NCI-H2196 (cell line): ENCODE measurements at regions not wholly inside any gene's neighbourhood (a gene's known extent, or its start where the extent isn't known, plus 50 kb on each side); places are given as distances from the start of the nearest gene placed in this dataset.
A peak's percentile ranks its signal among the peaks of the same experiment; 100 is the strongest.

Experiments
- DNase-seq: peaks from one replicate; lab custom pipeline; 2025; ENCODE audit not compliant: unreplicated experiment; lab: John Stamatoyannopoulos, UW

GRCh38 chr12:76611533-76611932 is 52.0 kb upstream of the OSBPL8 start:
- DNase-seq, result no peak

GRCh38 chr12:76614364-76614763 is 54.8 kb upstream of the OSBPL8 start:
- DNase-seq, result no peak

DNA sequence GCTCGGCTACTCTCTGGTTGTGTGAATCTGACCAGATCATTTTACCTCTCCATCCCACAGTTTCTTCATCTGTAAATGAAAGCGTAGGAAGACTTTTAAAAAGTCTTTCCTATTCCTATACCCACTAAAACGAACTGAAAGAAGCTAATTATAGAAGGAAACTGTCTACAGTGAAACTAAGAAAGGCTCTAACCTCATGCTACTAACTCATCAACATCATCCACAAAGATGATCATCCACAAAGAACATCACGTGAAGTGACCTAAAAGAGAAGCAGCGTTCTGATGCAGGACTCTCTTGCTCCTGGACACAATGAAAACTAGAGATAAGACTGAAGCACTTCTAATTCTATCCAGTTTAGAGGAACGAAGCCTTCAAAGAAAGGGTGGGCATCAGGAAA is 58.5 kb upstream of the OSBPL8 start:
- DNase-seq, result no peak

- DNase-seq, result peak; percentile 78
These were observed 62.0 kb upstream of the OSBPL8 start for GRCh38 chr12:76621582-76622024.

GRCh38 chr12:76622351-76622750 is 62.8 kb upstream of the OSBPL8 start:
- DNase-seq, result no peak

DNA sequence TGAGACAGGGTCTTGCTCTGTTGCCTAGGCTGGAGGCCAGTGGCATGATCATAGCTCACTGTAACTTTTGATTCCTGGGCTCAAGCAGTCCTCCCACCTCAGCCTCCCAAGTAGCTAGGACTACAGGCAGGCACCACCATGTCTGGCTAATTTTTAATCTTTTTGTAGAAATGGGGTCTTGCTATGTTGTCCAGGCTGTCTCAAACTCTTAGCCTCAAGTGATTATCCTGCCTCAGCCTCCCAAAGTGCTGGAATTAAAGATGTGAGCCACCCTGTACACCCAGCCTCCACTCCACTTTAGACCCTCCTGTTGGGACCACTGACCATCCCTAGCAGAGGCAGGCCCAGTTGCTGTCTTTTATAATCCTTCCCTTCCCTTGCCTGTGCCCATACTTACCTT is 63.3 kb upstream of the OSBPL8 start:
- DNase-seq, result no peak

- peak; percentile 60 for DNase-seq
These were observed 64.4 kb upstream of the OSBPL8 start for GRCh38 chr12:76623931-76624330.

GRCh38 chr12:76627346-76628135 is 68.0 kb upstream of the OSBPL8 start:
- DNase-seq, result no peak

- DNase-seq, result no peak
These were observed 69.2 kb upstream of the OSBPL8 start for GRCh38 chr12:76628745-76629144.

- no peak for DNase-seq
These were observed 72.2 kb upstream of the OSBPL8 start for GRCh38 chr12:76631741-76632140.

DNA sequence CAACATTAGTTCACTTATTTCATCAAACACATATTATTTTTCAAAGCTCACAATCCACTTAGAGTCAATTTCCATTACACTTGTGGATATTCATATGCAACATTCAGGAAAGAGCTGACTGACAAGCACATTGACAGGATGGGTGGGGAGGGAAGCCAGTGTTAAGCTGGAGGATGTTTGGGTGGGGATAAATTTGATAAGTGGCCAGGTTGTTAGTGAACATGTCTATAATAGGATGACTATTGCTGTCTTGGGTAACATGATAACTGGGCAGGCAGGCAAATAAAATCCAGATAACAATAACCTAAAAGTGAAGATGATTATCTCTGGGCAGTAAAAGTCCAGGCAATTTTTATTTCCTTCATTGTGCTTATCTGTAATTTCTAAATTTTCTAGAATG is 73.8 kb upstream of the OSBPL8 start:
- no peak for DNase-seq

DNA sequence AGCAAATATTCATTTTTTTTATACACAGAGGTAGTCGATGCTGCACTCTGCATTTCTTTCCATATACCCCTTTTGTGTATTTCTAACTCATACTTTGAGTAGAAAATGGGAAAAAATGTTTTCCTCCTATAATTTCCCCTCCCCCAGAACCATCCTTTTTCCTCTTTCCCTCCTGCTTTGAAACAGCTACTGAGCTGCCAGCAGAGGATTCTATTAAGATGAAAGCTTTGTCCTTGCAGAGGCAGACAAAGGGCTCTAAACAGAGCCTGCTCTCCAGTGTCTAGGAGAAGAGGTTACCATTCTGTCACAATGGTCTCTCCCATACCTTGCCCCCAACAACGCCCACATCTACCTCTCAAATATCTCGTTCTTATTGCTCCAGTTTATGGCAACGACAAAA is 74.6 kb upstream of the OSBPL8 start:
- no peak for DNase-seq

DNA sequence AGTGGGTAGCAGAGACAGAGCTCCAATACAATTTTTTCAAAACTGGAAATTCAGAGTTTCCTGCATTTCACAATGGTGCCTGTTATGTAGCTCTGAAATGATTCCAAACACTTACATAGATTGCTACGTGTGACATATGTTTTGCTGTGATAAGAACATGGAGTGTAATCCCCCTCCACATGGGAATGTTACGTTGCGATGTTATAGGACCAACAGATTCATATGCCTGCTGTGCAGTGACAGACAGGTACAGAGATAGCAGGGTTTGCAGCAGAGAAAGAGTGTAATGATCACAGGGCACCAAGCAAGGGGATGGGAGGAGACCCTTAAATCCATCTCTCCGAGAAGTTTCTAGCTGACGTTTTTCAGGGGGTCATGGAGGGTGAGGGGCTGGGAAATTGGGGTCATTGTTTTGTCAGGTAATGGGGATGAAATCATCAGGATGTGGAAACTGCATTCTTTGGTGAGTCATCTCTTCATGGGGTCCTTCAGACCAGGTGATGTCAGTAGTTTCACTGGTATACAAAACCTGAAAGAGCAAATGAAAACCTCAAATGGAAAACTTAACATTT is 76.6 kb upstream of the OSBPL8 start:
- no peak for DNase-seq

- no peak for DNase-seq
These were observed 78.2 kb upstream of the OSBPL8 start for GRCh38 chr12:76637807-76638206.

DNA sequence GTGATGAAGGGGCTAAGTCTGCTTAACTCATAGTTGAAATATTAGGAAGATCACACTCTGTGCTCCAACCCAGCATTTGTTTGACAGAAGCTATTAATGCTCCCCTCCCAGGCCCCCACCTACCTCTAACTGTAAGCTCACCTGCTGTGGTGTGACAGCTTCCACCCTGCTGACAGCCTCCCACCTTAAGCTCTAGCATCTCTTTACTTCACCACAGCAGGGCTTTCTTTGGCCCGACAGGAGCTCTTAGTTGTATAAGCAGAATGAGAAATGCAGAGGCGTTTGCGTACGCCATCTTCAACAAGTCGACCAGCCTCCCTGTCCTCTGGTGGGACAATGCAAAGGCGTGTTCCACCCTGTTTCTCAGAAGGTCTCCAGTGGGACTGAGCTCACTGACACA is 80.1 kb upstream of the OSBPL8 start:
- no peak for DNase-seq

GRCh38 chr12:76641073-76641472 is 81.5 kb upstream of the OSBPL8 start:
- no peak for DNase-seq

- no peak for DNase-seq
These were observed 82.4 kb upstream of the OSBPL8 start for GRCh38 chr12:76641961-76642360.

GRCh38 chr12:76643438-76643837 is 83.9 kb upstream of the OSBPL8 start:
- DNase-seq, result no peak

DNA sequence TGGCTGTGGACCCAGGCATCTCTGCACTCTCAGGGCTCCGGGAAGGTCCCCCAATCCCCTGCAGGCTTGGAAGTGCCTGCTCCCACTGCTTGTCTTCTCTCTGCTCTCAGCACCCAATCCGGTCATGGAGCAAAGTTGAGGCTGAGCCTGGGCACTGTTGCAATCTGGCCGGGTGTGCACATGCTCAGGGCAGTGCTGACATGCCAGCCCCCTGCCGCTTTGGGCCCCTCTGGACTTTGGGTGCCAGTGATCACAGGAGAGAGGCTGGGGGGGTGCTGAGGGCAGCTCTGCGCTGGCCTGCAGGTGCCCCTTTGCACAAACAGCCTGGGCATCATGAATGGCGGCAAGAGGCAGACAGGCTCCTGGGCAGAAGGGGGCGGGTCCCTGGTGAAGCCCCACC is 85.4 kb upstream of the OSBPL8 start:
- no peak for DNase-seq

GRCh38 chr12:76645934-76646333 is 86.4 kb upstream of the OSBPL8 start:
- no peak for DNase-seq

DNA sequence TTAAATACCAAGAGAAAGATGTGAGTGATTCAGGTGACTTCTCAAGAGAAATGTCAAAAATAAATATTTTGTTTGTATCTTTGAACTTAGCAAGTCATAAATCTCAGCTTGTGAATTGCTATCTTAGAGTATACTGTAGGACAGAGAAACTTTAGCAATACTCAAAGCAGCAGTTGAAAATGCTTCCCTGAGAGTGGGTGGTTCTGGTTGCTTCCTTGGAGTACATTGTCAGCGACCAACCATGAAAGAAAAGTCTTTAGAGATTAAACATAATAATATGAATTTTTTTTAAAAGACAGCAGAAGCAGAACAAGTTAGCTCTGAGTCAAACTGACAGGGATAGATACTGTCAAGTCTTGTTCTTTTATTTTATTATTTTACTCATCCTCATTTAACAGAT is 86.8 kb upstream of the OSBPL8 start:
- DNase-seq, result no peak

DNA sequence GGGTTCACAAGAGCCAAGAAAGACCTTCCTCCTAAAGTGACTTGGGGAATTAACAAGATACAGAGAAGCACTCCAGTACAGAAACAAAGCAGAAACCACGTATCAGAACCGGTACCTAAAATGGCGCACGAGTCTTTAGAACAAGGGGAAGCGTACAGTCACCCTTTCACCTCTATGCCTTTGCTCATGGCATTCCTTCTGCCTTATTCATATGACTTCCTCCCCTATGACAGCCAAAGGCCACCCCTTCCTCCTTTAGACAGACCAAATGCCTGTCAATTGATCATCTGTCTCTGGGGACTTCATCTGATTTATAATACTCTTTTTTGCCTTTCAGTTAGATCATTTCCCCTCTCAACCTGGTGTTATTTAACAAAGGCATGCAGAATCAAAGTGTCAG is 89.5 kb upstream of the OSBPL8 start:
- DNase-seq, result no peak

- DNase-seq, result no peak
These were observed 92.8 kb upstream of the OSBPL8 start for GRCh38 chr12:76652402-76652801.
